ENCODE measurements at regions not wholly inside any gene's neighbourhood (a gene's known extent, or its start where the extent isn't known, plus 50 kb on each side); places are given as distances from the start of the nearest gene placed in this dataset.

DNA sequence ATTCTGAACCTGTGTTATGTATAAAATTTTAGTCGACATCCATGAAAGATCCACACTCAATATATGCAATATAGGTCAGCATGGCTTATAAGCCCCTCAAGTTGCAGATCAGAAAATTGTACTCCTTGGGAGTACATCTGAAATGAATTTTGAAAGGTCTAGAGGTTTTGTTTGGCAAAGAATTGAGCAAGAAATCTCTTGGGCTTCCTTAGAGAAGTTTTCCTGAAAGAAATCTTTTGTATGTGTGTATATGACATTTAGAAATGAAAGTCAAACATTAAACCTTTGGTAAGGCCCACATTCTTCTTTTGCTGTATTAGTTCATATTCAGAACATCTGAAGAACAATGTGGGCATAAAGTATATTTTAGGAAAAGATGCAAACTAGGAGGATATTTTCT, 1006.6 kb downstream of the NAALADL2 start:
- TF ChIP-seq CTCF (IDR thresholded peaks at IDR 0.05) (no peak), POLR2A (IDR thresholded peaks at IDR 0.05) (no peak)

Data from Peyer's patch (tissue), 4 donors.